ENCODE measurements at regions not wholly inside any gene's neighbourhood (a gene's known extent, or its start where the extent isn't known, plus 50 kb on each side); places are given as distances from the start of the nearest gene placed in this dataset.

DNA sequence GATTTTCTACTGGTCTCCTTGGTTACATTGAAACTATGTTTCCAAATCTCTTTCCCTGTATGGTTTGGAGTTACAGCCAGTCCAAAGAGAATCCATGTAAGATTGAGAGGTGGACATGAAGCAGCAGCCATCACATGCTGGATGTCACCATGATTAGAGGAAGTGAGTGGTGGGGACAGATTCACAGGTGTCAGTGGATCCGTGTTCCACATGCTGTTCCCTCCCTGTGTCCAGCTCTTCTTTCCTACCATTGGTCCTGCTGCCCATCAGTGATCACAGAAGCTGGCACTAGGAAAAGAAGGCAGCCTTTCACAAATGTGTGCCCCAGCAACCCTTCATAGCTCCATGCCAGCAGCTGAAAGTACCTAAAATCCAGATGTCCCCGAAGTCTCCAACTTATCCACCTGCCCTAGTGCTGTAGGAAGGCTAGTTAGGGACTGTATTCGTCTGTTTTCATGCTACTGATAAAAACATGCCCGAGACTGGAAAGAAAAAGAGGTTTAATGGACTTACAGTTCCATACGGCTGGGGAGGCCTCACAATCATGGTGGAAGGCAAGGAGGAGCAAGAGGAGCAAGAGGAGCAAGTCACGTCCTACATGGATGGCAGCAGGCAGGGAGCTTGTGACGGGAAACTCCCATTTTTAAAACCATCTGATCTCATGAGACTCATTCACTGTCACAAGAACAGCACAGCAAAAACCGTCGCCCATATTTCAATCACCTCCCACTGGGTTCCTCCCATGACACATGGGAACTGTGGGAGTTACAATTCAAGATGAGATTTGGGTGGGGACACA, 207.5 kb downstream of the INSIG2 start:
- Histone ChIP-seq H2AFZ (ENCODE audit: low read length, unreplicated experiment) (no peak overlapping the region), H3K79me2 (ENCODE audit: control insufficient read depth, insufficient read depth, low read length, unreplicated experiment) (no peaks in the 10 kb centered on the region), H3K4me3 (ENCODE audit: low read depth, low read length) (no peak overlapping the region), H3K4me1 (ENCODE audit: control insufficient read depth, insufficient read depth, low read length, unreplicated experiment) (no peaks in the 10 kb centered on the region), H3K27ac (ENCODE audit: low read depth, low read length) (no peak overlapping the region), H3K27me3 (ENCODE audit: insufficient read depth, low read length) (peaks cover 14% of the 10 kb centered on the region; the same call in 1 of the 2 replicates), H3K36me3 (ENCODE audit: insufficient read depth, low read length) (no peaks in the 10 kb centered on the region)

DNA sequence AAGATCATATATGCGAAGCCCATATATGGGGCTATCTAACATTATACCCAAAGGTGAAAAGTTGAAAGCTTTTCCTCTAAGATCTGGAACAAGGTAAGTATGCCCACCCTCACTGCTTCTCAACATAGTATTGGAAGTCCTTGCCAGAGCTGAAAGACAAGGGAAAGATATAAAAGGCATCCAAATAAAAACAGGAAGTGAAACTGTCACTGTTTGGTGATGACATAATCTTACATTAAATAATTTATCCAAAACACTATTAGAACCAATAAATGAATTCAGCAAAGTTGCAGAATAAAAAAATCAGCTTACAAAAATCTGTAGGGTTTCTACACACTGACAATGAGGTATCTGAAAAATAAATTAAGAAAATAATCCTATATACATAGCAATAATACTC, 205.8 kb downstream of the INSIG2 start:
- H3K4me1 ChIP-seq (ENCODE audit: control insufficient read depth, insufficient read depth, low read length, unreplicated experiment), result no peaks in the 10 kb centered on the region
- H3K27ac ChIP-seq (ENCODE audit: low read depth, low read length), result no peak overlapping the region
- no peaks in the 10 kb centered on the region for H3K79me2 ChIP-seq (ENCODE audit: control insufficient read depth, insufficient read depth, low read length, unreplicated experiment)
- H3K36me3 ChIP-seq (ENCODE audit: insufficient read depth, low read length), result no peaks in the 10 kb centered on the region
- no peak overlapping the region for H3K4me3 ChIP-seq (ENCODE audit: low read depth, low read length)
- no peak overlapping the region for H2AFZ ChIP-seq (ENCODE audit: low read length, unreplicated experiment)
- H3K27me3 ChIP-seq (ENCODE audit: insufficient read depth, low read length), result peaks cover 14% of the 10 kb centered on the region; the same call in 1 of the 2 replicates

DNA sequence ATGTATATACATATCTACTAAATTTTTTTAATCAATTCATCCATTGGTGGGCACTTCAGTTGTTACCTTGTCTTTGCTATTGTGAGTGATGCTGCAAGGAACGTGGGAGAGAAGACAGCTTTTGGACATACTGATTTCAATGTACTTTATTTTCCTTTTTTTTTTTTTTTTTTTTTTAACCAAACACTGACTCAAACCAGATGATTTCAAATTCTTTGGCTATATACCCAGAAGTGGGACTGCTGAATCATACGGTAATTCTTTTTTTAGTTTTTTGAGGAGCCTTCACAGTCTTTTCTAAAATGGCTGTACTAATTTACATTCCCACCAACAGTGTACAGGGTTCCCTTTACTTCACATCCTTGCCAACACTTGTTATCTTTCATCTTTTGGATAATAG, 204.7 kb downstream of the INSIG2 start:
- H3K27ac ChIP-seq (ENCODE audit: low read depth, low read length), result no peak overlapping the region
- H3K27me3 ChIP-seq (ENCODE audit: insufficient read depth, low read length), result peaks cover 9% of the 10 kb centered on the region; the same call in 1 of the 2 replicates
- H3K4me3 ChIP-seq (ENCODE audit: low read depth, low read length), result no peak overlapping the region
- no peak overlapping the region for H2AFZ ChIP-seq (ENCODE audit: low read length, unreplicated experiment)
- H3K36me3 ChIP-seq (ENCODE audit: insufficient read depth, low read length), result no peaks in the 10 kb centered on the region
- no peaks in the 10 kb centered on the region for H3K79me2 ChIP-seq (ENCODE audit: control insufficient read depth, insufficient read depth, low read length, unreplicated experiment)
- no peaks in the 10 kb centered on the region for H3K4me1 ChIP-seq (ENCODE audit: control insufficient read depth, insufficient read depth, low read length, unreplicated experiment)

DNA sequence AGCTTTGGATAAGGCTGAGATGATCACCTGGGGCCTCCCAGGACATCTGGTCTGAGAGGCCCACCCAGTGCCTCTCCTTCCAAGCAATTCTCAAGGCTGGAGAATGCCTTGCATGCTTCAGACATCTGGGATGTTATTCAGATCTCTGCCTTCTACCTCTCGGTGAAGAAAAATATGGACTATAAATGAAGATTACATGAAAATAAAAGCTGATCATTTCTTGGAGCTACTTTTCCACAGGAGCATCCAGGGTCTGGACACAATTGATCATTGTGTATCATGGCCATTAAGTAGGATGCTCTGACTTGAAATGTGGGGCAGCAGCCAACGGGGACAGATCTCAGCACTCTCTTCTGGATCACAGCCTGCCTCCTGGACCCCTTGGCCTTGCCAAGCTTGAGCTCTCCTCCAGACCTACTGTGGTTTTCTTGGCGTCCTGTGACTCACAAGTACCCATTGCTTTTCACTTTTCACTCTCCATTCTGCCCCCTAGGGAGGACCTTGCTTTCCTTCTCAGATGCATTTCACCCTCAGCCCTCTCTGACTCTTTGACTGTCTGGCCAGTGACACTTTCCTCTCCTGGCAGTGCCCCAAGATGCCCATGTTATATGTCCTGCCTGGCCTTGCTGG, 203.1 kb downstream of the INSIG2 start:
- no peaks in the 10 kb centered on the region for H3K4me1 ChIP-seq (ENCODE audit: control insufficient read depth, insufficient read depth, low read length, unreplicated experiment)
- 0 out of 2 replicates have a peak, but pooled peaks cover 5% of the 10 kb centered on the region for H3K27me3 ChIP-seq (ENCODE audit: insufficient read depth, low read length)
- no peak overlapping the region for H3K27ac ChIP-seq (ENCODE audit: low read depth, low read length)
- H3K79me2 ChIP-seq (ENCODE audit: control insufficient read depth, insufficient read depth, low read length, unreplicated experiment), result no peaks in the 10 kb centered on the region
- no peaks in the 10 kb centered on the region for H3K36me3 ChIP-seq (ENCODE audit: insufficient read depth, low read length)
- no peak overlapping the region for H3K4me3 ChIP-seq (ENCODE audit: low read depth, low read length)
- H2AFZ ChIP-seq (ENCODE audit: low read length, unreplicated experiment), result no peak overlapping the region

DNA sequence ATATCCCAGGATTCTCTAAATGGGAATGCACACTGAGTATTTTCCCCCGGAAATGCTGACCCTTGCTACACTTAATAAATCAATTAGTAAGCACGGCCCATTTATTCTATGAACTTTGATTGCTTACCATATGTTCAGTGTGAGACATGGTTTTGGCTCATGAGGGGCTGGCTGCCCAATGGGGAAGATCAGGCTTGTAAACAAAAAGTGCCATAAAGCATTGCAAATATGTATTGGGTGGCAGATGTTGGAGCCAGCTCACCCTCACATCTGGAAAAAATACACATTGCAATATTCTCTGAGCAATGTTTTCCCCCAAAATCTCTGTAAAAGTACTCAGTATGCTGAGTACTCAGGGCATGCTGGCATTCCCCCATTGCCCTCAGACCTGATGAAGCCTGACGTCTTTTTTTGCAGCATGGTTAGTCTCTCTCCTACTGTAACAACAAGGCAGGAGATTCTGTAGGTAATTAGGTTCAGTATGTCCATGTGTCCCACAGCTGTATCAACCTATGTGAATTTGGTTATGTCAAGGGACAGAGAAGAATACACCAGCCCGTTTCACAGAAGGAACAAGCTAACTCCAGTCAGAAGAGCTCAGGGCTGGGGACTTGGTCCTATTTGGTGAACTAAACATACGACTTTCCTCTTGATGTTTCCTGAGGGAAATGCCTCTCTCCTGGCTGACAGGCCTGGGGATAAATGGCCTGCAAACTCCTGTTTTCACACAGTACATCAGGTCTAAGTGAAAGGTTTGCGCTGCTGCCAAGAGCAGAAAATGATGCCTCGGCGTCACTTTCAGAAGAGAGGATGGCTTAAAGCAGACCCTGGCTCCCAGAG, 202.4 kb downstream of the INSIG2 start:
- no peak overlapping the region for H2AFZ ChIP-seq (ENCODE audit: low read length, unreplicated experiment)
- H3K27ac ChIP-seq (ENCODE audit: low read depth, low read length), result no peak overlapping the region
- no peaks in the 10 kb centered on the region for H3K4me1 ChIP-seq (ENCODE audit: control insufficient read depth, insufficient read depth, low read length, unreplicated experiment)
- H3K36me3 ChIP-seq (ENCODE audit: insufficient read depth, low read length), result no peaks in the 10 kb centered on the region
- H3K4me3 ChIP-seq (ENCODE audit: low read depth, low read length), result no peak overlapping the region
- no peaks in the 10 kb centered on the region for H3K79me2 ChIP-seq (ENCODE audit: control insufficient read depth, insufficient read depth, low read length, unreplicated experiment)
- peaks cover 10% of the 10 kb centered on the region; the same call in 1 of the 2 replicates for H3K27me3 ChIP-seq (ENCODE audit: insufficient read depth, low read length)

DNA sequence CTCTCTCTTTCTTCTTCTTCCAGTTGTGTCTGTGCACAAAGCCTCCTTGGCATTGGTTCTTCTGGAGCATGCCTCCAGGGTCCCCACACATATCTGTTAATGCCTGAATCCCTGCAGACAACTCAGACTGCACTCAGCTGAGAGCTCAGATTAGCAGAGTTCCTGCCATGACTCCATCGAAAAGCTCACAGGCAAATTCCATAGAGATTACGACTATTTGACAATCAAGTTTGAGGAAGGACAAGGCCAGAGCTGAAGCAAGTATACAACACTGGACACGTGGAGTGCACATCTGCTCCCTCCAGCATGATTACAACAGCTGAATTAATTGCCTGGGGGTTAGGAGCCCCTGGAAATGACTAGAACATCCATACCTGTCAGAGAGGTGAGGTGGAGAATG, 190.7 kb downstream of the INSIG2 start:
- H3K27me3 ChIP-seq (ENCODE audit: insufficient read depth, low read length), result peaks cover 37% of the 10 kb centered on the region
- H3K36me3 ChIP-seq (ENCODE audit: insufficient read depth, low read length), result no peaks in the 10 kb centered on the region
- no peak overlapping the region for H3K4me3 ChIP-seq (ENCODE audit: low read depth, low read length)
- H3K4me1 ChIP-seq (ENCODE audit: control insufficient read depth, insufficient read depth, low read length, unreplicated experiment), result no peaks in the 10 kb centered on the region
- H2AFZ ChIP-seq (ENCODE audit: low read length, unreplicated experiment), result no peak overlapping the region
- no peak overlapping the region for H3K27ac ChIP-seq (ENCODE audit: low read depth, low read length)
- no peaks in the 10 kb centered on the region for H3K79me2 ChIP-seq (ENCODE audit: control insufficient read depth, insufficient read depth, low read length, unreplicated experiment)

DNA sequence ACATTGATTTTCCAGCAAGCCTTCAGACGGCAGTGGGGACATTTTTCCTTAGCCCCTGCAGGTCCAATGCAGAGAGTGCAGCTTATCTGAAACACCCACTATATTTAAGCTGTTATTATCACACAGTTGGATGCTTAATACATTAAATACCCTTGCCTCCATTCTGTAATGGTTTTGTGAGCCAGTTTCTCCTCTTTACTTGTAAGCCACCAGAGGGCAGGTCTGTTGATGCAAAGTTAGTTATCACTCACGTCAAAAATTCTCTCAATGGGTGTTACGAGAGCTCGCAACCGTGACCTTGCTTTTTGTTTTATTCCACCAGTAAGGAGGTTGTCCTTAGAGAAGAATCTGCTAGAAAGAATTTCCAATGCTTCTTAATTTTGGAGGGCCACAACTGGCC, 189.8 kb downstream of the INSIG2 start:
- Histone ChIP-seq H3K27me3 (ENCODE audit: insufficient read depth, low read length) (peaks cover 34% of the 10 kb centered on the region), H2AFZ (ENCODE audit: low read length, unreplicated experiment) (no peak overlapping the region), H3K4me1 (ENCODE audit: control insufficient read depth, insufficient read depth, low read length, unreplicated experiment) (no peaks in the 10 kb centered on the region), H3K4me3 (ENCODE audit: low read depth, low read length) (no peak overlapping the region), H3K36me3 (ENCODE audit: insufficient read depth, low read length) (no peaks in the 10 kb centered on the region), H3K79me2 (ENCODE audit: control insufficient read depth, insufficient read depth, low read length, unreplicated experiment) (no peaks in the 10 kb centered on the region), H3K27ac (ENCODE audit: low read depth, low read length) (no peak overlapping the region)

DNA sequence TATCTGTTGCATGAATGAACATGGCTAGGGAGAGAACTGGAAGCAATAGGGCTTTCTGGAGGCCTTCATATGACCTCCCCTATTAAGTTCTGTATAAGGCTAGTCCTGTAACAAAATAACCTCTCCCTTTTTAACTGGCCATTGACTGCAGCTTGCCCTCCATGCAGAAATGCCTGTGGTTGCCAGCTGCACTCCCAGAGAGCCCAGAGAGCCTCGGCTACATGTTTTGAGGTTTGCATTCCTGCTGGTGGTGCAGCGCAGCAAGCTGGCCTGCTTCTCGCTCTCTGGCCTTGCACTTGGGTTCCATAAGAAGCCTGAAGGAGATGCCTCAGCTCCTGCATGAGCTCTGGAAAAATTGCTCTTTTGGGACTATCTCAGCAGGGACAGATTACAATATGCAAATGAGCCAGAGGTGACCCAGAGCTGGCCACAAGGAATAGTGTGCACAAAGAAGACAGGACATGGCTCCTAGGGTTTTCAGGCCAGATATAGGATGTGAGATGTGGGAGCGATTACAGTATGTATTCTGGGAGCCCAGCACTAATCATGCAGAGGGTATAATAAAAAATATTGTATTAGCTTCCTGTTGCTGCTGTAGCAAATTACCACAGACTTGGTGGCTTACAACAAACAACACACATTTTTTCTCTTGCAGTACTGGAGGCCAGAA, 186.7 kb downstream of the INSIG2 start:
- Histone ChIP-seq H3K36me3 (ENCODE audit: insufficient read depth, low read length) (no peaks in the 10 kb centered on the region), H3K27ac (ENCODE audit: low read depth, low read length) (no peak overlapping the region), H2AFZ (ENCODE audit: low read length, unreplicated experiment) (no peak overlapping the region), H3K27me3 (ENCODE audit: insufficient read depth, low read length) (peaks cover 26% of the 10 kb centered on the region), H3K4me3 (ENCODE audit: low read depth, low read length) (no peak overlapping the region), H3K4me1 (ENCODE audit: control insufficient read depth, insufficient read depth, low read length, unreplicated experiment) (no peaks in the 10 kb centered on the region), H3K79me2 (ENCODE audit: control insufficient read depth, insufficient read depth, low read length, unreplicated experiment) (no peaks in the 10 kb centered on the region)

DNA sequence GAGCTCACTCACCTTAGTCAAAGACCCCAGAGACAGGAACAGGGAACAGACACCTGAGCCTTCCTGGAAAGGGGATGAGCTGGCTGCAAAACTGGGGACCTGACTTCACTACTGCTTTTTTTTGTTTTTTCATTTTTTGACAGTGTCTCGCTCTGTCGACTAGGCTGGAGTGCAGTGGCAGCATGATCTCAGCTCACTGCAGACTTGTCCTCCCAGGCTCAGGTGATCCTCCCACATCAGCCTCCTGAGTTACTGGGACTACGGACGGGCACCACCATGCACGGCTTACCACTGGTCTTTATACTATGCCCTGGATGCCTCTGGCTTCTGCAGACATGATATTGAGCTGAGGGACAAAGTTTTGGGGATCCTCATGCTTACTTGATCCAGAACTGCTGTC, 184.1 kb downstream of the INSIG2 start:
- no peak overlapping the region for H2AFZ ChIP-seq (ENCODE audit: low read length, unreplicated experiment)
- H3K79me2 ChIP-seq (ENCODE audit: control insufficient read depth, insufficient read depth, low read length, unreplicated experiment), result no peaks in the 10 kb centered on the region
- no peak overlapping the region for H3K27ac ChIP-seq (ENCODE audit: low read depth, low read length)
- no peaks in the 10 kb centered on the region for H3K36me3 ChIP-seq (ENCODE audit: insufficient read depth, low read length)
- no peaks in the 10 kb centered on the region for H3K4me1 ChIP-seq (ENCODE audit: control insufficient read depth, insufficient read depth, low read length, unreplicated experiment)
- H3K27me3 ChIP-seq (ENCODE audit: insufficient read depth, low read length), result peaks cover 31% of the 10 kb centered on the region
- H3K4me3 ChIP-seq (ENCODE audit: low read depth, low read length), result no peak overlapping the region

DNA sequence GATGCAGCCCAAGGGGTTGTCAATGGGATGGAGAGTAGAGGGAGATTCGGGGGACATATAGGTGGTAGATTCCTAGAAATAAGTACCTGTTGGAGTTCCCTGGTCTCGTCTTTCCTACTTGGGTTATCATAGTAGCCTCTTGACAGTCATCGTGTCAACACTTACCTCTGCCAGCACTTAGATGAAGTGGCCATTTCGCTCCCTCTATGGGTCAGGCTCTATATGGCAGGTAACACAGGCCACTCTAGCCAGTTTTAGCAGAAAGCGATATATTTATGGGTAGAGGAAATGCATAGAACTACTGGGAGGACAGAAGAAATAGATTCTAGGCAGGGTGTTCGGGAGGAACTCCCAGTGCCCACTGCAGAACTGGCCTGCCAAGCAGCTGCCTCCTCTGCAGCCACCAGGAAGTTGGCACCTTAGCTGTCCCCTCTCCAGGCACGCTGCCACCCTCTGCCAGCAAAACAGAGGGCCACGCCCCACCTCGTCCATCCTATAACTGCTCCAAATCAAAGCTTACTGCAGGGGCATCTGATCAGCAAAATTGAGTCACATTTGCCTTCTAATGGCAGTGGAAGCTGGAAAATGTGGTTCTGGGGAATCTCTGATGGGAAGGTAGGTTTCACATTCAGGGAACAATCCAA, 181.3 kb downstream of the INSIG2 start:
- H3K27me3 ChIP-seq (ENCODE audit: insufficient read depth, low read length), result peaks cover 35% of the 10 kb centered on the region
- H3K4me3 ChIP-seq (ENCODE audit: low read depth, low read length), result no peak overlapping the region
- H3K4me1 ChIP-seq (ENCODE audit: control insufficient read depth, insufficient read depth, low read length, unreplicated experiment), result no peaks in the 10 kb centered on the region
- H3K79me2 ChIP-seq (ENCODE audit: control insufficient read depth, insufficient read depth, low read length, unreplicated experiment), result no peaks in the 10 kb centered on the region
- H3K27ac ChIP-seq (ENCODE audit: low read depth, low read length), result no peak overlapping the region
- no peaks in the 10 kb centered on the region for H3K36me3 ChIP-seq (ENCODE audit: insufficient read depth, low read length)
- H2AFZ ChIP-seq (ENCODE audit: low read length, unreplicated experiment), result no peak overlapping the region

All from ACC112 (cell line).